ENCODE measurements at regions not wholly inside any gene's neighbourhood (a gene's known extent, or its start where the extent isn't known, plus 50 kb on each side); places are given as distances from the start of the nearest gene placed in this dataset.

DNA sequence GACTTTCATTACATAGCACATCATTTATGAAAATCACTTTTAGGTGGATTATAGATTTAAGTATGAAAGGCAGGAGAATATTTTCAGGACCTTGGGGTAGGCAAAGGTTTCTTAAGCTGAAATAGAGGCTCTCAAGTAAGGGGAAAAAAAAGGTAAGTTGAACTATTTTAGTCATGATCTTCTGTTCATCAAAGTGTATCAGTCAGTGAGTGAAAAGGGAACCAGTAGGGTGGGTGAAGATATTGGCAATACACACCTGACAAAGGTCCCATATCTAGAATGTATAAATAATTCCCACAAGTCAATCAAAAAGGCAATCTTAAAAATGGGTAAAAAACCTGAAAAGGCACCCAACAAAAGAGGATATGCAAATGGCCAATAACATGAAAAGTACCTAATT is 218.6 kb downstream of the KLF13 start:
- TF ChIP-seq, protein P1, sequence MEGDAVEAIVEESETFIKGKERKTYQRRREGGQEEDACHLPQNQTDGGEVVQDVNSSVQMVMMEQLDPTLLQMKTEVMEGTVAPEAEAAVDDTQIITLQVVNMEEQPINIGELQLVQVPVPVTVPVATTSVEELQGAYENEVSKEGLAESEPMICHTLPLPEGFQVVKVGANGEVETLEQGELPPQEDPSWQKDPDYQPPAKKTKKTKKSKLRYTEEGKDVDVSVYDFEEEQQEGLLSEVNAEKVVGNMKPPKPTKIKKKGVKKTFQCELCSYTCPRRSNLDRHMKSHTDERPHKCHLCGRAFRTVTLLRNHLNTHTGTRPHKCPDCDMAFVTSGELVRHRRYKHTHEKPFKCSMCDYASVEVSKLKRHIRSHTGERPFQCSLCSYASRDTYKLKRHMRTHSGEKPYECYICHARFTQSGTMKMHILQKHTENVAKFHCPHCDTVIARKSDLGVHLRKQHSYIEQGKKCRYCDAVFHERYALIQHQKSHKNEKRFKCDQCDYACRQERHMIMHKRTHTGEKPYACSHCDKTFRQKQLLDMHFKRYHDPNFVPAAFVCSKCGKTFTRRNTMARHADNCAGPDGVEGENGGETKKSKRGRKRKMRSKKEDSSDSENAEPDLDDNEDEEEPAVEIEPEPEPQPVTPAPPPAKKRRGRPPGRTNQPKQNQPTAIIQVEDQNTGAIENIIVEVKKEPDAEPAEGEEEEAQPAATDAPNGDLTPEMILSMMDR (conservative IDR thresholded peaks at IDR 0.05; ENCODE audit: low read depth, low read length), result no peak
- TF ChIP-seq EZH2 (IDR thresholded peaks at IDR 0.05; ENCODE audit: low read length, unreplicated experiment) (no peak), EZH2phosphoT487 (IDR thresholded peaks at IDR 0.05; ENCODE audit: borderline replicate concordance, low read length) (no peak)

Measured in PC-3 (cell line).